ENCODE measurements at regions not wholly inside any gene's neighbourhood (a gene's known extent, or its start where the extent isn't known, plus 50 kb on each side); places are given as distances from the start of the nearest gene placed in this dataset.

DNA sequence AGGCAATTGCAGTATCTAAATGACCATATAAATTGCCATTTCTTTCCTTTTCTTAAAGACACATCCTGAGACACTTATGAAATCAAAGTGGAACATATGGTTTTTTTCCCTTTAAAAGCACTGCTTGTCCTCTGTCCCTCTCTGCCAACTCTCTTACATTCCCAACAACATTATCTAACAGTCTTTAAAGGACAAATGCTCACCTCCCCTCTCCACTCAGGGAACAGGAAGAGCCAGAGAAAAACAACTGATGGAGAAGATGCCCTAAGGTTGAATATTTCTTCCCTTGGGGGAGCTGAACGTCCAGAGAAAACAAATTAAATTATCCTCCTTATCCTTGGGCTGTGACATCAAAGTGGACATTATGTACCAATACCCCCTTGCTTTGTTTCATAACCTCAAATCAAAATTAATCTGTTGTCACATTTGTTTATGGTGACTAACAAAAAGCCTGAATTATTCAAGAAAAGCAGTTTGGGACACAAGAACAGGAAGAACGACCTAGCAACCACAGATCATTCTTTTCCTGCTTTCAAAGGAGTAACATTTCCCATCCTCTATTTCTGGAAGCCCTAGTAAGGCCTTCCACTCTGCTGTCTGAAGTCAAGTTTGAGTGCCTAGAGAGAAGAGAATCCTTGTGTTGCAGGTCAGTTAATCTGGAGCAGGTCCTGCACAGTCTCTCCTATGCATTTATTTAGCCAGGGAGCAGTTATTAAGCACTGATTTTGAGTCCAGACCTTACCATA lies 52.6 kb upstream of the PAGE1 start:
- Histone ChIP-seq H3K27me3 (ENCODE audit: low read length) (no peaks in the 10 kb centered on the region), H4K20me1 (ENCODE audit: insufficient read depth, low read depth, low read length) (no peaks in the 10 kb centered on the region), H3K9me3 (ENCODE audit: low read length) (no peaks in the 10 kb centered on the region), H3K9me2 (replicated peaks; ENCODE audit: insufficient read depth, low read length) (no peaks in the 10 kb centered on the region), H3K4me3 (ENCODE audit: low read length) (no peak overlapping the region), H3K4me2 (ENCODE audit: low read depth, low read length, poor library complexity, severe bottlenecking) (no peak overlapping the region), H3K27ac (ENCODE audit: low read length) (no peak overlapping the region), H3K9ac (ENCODE audit: low read length) (no peak overlapping the region), H2AFZ (ENCODE audit: low read length) (no peak overlapping the region), H3K4me1 (ENCODE audit: low read length) (peaks cover 8% of the 10 kb centered on the region), H3K36me3 (ENCODE audit: insufficient read depth, low read length) (no peaks in the 10 kb centered on the region), H3K79me2 (ENCODE audit: low read length) (no peaks in the 10 kb centered on the region)
- no peak for DNase-seq

DNA sequence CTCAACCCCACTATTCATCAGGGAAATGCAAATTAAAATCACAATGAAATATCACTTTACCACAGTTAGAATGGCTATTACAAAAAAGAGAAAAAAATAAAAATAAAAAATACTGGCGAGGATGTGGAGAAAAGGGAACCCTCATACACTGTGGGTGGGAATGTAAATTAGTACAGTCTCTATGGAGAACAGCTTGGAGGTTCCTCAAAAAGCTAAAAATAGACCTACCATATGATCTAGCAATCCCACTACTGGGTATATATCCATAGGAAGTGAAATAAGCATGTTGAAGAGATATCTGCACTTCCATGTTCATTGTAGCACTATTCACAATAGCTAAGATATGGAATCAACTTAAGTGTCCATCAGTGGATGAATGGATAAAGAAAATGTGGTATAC lies 50.5 kb upstream of the PAGE1 start:
- H3K27ac ChIP-seq (ENCODE audit: low read length), result no peak overlapping the region
- DNase-seq, result no peak

More for the DNA sequence above, 50.5 kb upstream of the PAGE1 start:
- Histone ChIP-seq H2AFZ (ENCODE audit: low read length) (no peak overlapping the region), H3K27me3 (ENCODE audit: low read length) (no peaks in the 10 kb centered on the region), H3K9me2 (replicated peaks; ENCODE audit: insufficient read depth, low read length) (no peaks in the 10 kb centered on the region), H3K4me3 (ENCODE audit: low read length) (no peak overlapping the region), H3K36me3 (ENCODE audit: insufficient read depth, low read length) (no peaks in the 10 kb centered on the region), H3K9me3 (ENCODE audit: low read length) (no peaks in the 10 kb centered on the region), H3K4me1 (ENCODE audit: low read length) (peaks cover 8% of the 10 kb centered on the region), H3K4me2 (ENCODE audit: low read depth, low read length, poor library complexity, severe bottlenecking) (no peak overlapping the region), H3K79me2 (ENCODE audit: low read length) (no peaks in the 10 kb centered on the region), H4K20me1 (ENCODE audit: insufficient read depth, low read depth, low read length) (no peaks in the 10 kb centered on the region), H3K9ac (ENCODE audit: low read length) (no peak overlapping the region)
